Adrenal gland (tissue), 9 donors: ENCODE measurements at regions not wholly inside any gene's neighbourhood (a gene's known extent, or its start where the extent isn't known, plus 50 kb on each side); places are given as distances from the start of the nearest gene placed in this dataset.

ENCODE experiments used
- DNase-seq, 7 donors: peaks; one replicate each; pipeline ENCODE4 v3.0.0-alpha.2; 2019 to 2020
- H3K27ac ChIP-seq, 5 donors: fragments of 200-600 bp; sonication (generic) in 4 of 5; 1 replicate in 3 of 5; 2 replicates in 2 of 5; pipeline versions ENCODE4 v1.5.1 to v1.8.0; 2016 to 2020; ENCODE audit warnings: mild to moderate bottlenecking in 1 of 5
- H3K27me3 ChIP-seq: fragments of 200-600 bp; 2 replicates; pipeline ENCODE4 v1.8.0; 2021
- H3K36me3 ChIP-seq, 2 donors: fragments of 200-600 bp; replicated peaks in 1 of 2; 1 replicate in 1 of 2; 2 replicates in 1 of 2; pipeline versions ENCODE4 v1.5.1 to v1.8.0; 2018 to 2022
- H3K4me1 ChIP-seq, 2 donors: fragments of 200-600 bp; replicated peaks in 1 of 2; 1 replicate in 1 of 2; 2 replicates in 1 of 2; pipeline versions ENCODE4 v1.5.1 to v1.8.0; 2018 to 2021
- H3K4me3 ChIP-seq, 4 donors: fragments of 200-600 bp; sonication (generic) in 3 of 4; one replicate each; pipeline ENCODE4 v1.5.1; 2016 to 2018
- H3K9me3 ChIP-seq, 3 donors: fragments of 200-600 bp; sonication (generic) in 1 of 3; replicated peaks in 1 of 3; 1 replicate in 2 of 3; 2 replicates in 1 of 3; pipeline versions ENCODE4 v1.5.1 to v1.8.0; 2016 to 2021
- POLR2A ChIP-seq, 2 donors: fragments of 450-650 bp; IDR thresholded peaks; one replicate each; pipeline ENCODE4 v1.6.1; 2017; ENCODE audit warnings: antibody characterized with exemption in 2 of 2, mild to moderate bottlenecking in 2 of 2, moderate library complexity in 1 of 2
- whole genome bisulfite sequencing, 4 donors: extraction: QIAGEN DNeasy Blood & Tissue Kit in 2 of 4; methylation state at CpG; one replicate each; pipeline versions ENCODE4 v1.1.5 to v1.1.7; 2013 to 2017; 5-methylcytosine and 5-hydroxymethylcytosine counted together
- intact Hi-C, 2 donors: fragments of 100-400 bp; cut with DNase I; formaldehyde crosslinking; loops; one replicate each; pipeline versions ENCODE4 v1.14.1 to v1.15.0; 2022 to 2023
- TF ChIP-seq, protein P1 (sequence below), 6 experiments: fragments of 450-650 bp in 4 of 6; fragments of 200-600 bp in 2 of 6; sonication (generic) in 1 of 6; IDR thresholded peaks; 1 replicate in 5 of 6; 2 replicates in 1 of 6; pipeline versions ENCODE4 v1.5.1 to v1.8.0; 2016 to 2021; ENCODE audit warnings: antibody characterized with exemption in 6 of 6, mild to moderate bottlenecking in 2 of 6, moderate library complexity in 1 of 6
- donor health status: healthy with polysubstance abuse.
- donor health status: Bipolar disorder and iron deficiency.
- donor health status: DM: yes; HTN: yes; CAD: no.
- donor health status: DM: no; HTN: no; CAD: no.
- donor health status: DM: no; HTN: no; CAD: no.

DNA sequence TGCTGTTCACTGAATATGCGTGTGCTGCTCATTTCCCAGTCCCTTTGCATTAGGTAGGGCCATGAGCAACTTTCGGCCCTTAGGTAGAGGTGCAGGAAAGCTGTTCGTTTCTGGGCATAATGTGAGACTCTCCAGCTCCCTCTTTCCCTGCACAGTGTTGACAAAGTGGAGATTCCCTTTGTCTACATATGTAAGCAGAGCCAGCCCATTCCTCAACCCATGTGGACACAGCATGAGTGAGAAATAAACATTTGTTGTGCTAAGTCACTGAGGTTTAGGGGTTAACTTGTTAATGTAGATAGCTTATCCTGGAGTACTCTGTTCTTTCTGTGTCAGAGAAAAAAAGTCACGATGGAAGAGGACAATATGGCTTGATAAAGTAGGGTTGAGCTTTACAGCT, 343.8 kb downstream of the PSAT1 start:
- WGBS, 4 donors = 51 to 60% (median 58%) methylated on average over 4 of the region's 4 CpGs
- TF ChIP-seq POLR2A (IDR thresholded peaks at IDR 0.05) = no peak
- TF ChIP-seq, protein P1, sequence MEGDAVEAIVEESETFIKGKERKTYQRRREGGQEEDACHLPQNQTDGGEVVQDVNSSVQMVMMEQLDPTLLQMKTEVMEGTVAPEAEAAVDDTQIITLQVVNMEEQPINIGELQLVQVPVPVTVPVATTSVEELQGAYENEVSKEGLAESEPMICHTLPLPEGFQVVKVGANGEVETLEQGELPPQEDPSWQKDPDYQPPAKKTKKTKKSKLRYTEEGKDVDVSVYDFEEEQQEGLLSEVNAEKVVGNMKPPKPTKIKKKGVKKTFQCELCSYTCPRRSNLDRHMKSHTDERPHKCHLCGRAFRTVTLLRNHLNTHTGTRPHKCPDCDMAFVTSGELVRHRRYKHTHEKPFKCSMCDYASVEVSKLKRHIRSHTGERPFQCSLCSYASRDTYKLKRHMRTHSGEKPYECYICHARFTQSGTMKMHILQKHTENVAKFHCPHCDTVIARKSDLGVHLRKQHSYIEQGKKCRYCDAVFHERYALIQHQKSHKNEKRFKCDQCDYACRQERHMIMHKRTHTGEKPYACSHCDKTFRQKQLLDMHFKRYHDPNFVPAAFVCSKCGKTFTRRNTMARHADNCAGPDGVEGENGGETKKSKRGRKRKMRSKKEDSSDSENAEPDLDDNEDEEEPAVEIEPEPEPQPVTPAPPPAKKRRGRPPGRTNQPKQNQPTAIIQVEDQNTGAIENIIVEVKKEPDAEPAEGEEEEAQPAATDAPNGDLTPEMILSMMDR (IDR thresholded peaks at IDR 0.05) = no peak
- Histone ChIP-seq H3K4me1 (no peaks in the 10 kb centered on the region), H3K36me3 (no peaks in the 10 kb centered on the region), H3K27me3 (no peaks in the 10 kb centered on the region), H3K4me3 (no peak overlapping the region), H3K27ac (no peak overlapping the region), H3K9me3 (no peaks in the 10 kb centered on the region)
- DNase-seq = no peak
- intact Hi-C loops = no loop called here

DNA sequence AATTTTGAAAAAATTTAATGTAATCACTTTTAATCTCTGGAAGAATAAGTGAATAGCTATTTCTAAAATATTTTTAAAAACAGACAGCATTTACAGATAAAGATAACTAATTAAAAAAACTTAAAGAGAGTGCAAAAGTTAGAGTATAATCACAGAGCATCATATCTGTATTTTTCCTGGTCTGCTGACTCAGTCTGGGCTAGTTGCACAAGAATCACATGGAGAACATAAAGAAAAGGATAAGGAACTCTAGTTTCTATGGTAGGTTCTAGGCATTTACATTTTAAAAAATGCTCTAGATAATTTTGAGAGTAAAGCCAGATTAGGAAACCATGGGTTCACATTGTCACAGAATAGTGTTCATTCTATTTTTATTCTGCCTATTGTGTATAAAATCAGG, 347.4 kb downstream of the PSAT1 start:
- DNase-seq = no peak
- TF ChIP-seq POLR2A (IDR thresholded peaks at IDR 0.05) = no peak
- TF ChIP-seq, protein P1 (IDR thresholded peaks at IDR 0.05) = no peak
- Histone ChIP-seq H3K4me3 (no peak overlapping the region), H3K36me3 (no peaks in the 10 kb centered on the region), H3K27me3 (no peaks in the 10 kb centered on the region), H3K4me1 (no peaks in the 10 kb centered on the region), H3K9me3 (no peaks in the 10 kb centered on the region), H3K27ac (no peak overlapping the region)
- intact Hi-C loops = no loop called here

DNA sequence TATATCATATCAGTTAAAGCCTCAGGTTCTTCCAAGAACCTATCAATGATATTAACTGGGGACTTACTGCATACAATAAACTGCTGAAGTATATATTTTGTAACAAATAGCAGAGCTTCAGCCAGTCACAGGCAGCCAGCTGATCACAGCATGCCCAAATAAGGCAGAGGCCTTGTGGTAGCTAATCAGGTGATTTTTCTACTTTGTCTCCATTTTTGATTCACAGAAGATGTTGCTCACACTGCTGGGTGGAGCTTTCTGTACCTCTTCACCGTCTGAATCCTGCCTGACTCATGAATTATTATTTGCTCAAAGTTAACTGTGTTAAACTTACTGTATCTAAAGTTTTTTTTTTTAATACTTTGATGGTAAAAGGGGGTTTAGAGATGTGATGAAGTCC, 357.4 kb downstream of the PSAT1 start:
- no peak for DNase-seq
- intact Hi-C loops = no loop called here
- WGBS, 4 donors = 62 to 85% (median 69%) methylated on average over 1 of the region's 1 CpG

DNA sequence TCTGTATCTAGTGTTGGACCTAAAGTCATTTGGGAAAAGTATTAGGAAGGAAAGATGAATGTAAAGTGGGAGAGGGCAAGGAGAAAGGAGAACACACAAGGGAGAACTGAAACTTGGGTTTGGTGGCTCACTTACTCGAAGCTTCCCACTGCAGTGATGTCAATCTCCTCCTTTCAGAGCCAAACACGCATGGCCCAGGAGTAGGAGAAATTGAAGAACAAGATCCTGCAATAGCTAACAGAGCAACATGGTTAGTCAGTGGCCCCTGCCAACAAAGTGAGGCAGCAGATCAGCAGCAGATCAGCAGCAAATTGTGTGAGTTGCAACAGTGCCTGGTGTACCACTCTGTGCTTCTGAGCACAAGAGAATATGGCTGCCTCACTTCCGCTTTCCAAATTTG, 366.4 kb downstream of the PSAT1 start:
- intact Hi-C loops = no loop called here
- Histone ChIP-seq H3K4me1 (no peaks in the 10 kb centered on the region), H3K9me3 (peaks cover 0 to 4% (median 0%) of the 10 kb centered on the region in 3 donors), H3K36me3 (no peaks in the 10 kb centered on the region), H3K4me3 (no peak overlapping the region), H3K27me3 (no peaks in the 10 kb centered on the region), H3K27ac (no peak overlapping the region)
- no peak for TF ChIP-seq POLR2A (IDR thresholded peaks at IDR 0.05)
- TF ChIP-seq, protein P1 (IDR thresholded peaks at IDR 0.05) = no peak
- DNase-seq = no peak
- 62 to 80% (median 71%) methylated on average over 3 of the region's 3 CpGs for WGBS, 4 donors

More for the DNA sequence above, 357.4 kb downstream of the PSAT1 start:
- H3K4me3 ChIP-seq = no peak overlapping the region
- TF ChIP-seq, protein P1 (IDR thresholded peaks at IDR 0.05) = no peak
- TF ChIP-seq POLR2A (IDR thresholded peaks at IDR 0.05) = no peak
- no peaks in the 10 kb centered on the region for H3K27me3 ChIP-seq
- H3K9me3 ChIP-seq = no peaks in the 10 kb centered on the region
- no peaks in the 10 kb centered on the region for H3K36me3 ChIP-seq
- no peak overlapping the region for H3K27ac ChIP-seq
- H3K4me1 ChIP-seq = no peaks in the 10 kb centered on the region
